ENCODE measurements at regions not wholly inside any gene's neighbourhood (a gene's known extent, or its start where the extent isn't known, plus 50 kb on each side); places are given as distances from the start of the nearest gene placed in this dataset.

- no peak overlapping the region for H3K4me3 ChIP-seq (ENCODE audit: low read length)
- H3K9me3 ChIP-seq (ENCODE audit: control insufficient read depth, low read length) = no peaks in the 10 kb centered on the region
- H3K27me3 ChIP-seq (replicated peaks; ENCODE audit: control insufficient read depth, insufficient read depth, low read length) = no peaks in the 10 kb centered on the region
- H3K36me3 ChIP-seq (ENCODE audit: control insufficient read depth, insufficient read depth, low read length, severe bottlenecking) = no peaks in the 10 kb centered on the region
- no peak for DNase-seq (ENCODE audit: low read depth)
- H3K9ac ChIP-seq (ENCODE audit: low read length) = no peak overlapping the region
- no peaks in the 10 kb centered on the region for H3K4me1 ChIP-seq (ENCODE audit: control insufficient read depth, insufficient read depth, low read length)
These were observed 468.3 kb upstream of the RGPD4 start for GRCh38 chr2:107358362-107358761.

- no peaks in the 10 kb centered on the region for H3K36me3 ChIP-seq (ENCODE audit: control insufficient read depth, insufficient read depth, low read length, severe bottlenecking)
- H3K4me1 ChIP-seq (ENCODE audit: control insufficient read depth, insufficient read depth, low read length) = no peaks in the 10 kb centered on the region
- no peaks in the 10 kb centered on the region for H3K27me3 ChIP-seq (replicated peaks; ENCODE audit: control insufficient read depth, insufficient read depth, low read length)
- H3K9ac ChIP-seq (ENCODE audit: low read length) = no peak overlapping the region
- DNase-seq (ENCODE audit: low read depth) = no peak
- no peaks in the 10 kb centered on the region for H3K9me3 ChIP-seq (ENCODE audit: control insufficient read depth, low read length)
- no peak overlapping the region for H3K4me3 ChIP-seq (ENCODE audit: low read length)
These were observed 467.7 kb upstream of the RGPD4 start for GRCh38 chr2:107359021-107359420.

- Histone ChIP-seq H3K9me3 (ENCODE audit: control insufficient read depth, low read length) (no peaks in the 10 kb centered on the region), H3K27me3 (replicated peaks; ENCODE audit: control insufficient read depth, insufficient read depth, low read length) (no peaks in the 10 kb centered on the region), H3K9ac (ENCODE audit: low read length) (no peak overlapping the region), H3K4me3 (ENCODE audit: low read length) (no peak overlapping the region), H3K4me1 (ENCODE audit: control insufficient read depth, insufficient read depth, low read length) (no peaks in the 10 kb centered on the region), H3K36me3 (ENCODE audit: control insufficient read depth, insufficient read depth, low read length, severe bottlenecking) (no peaks in the 10 kb centered on the region)
- no peak for DNase-seq (ENCODE audit: low read depth)
These were observed 464.8 kb upstream of the RGPD4 start for GRCh38 chr2:107361751-107362381.

- H3K9ac ChIP-seq (ENCODE audit: low read length) = no peak overlapping the region
These were observed 463.7 kb upstream of the RGPD4 start for GRCh38 chr2:107362993-107363392.

GRCh38 chr2:107363806-107364205 is 462.9 kb upstream of the RGPD4 start:
- H3K9me3 ChIP-seq (ENCODE audit: control insufficient read depth, low read length) = no peaks in the 10 kb centered on the region
- H3K4me1 ChIP-seq (ENCODE audit: control insufficient read depth, insufficient read depth, low read length) = no peaks in the 10 kb centered on the region
- no peaks in the 10 kb centered on the region for H3K27me3 ChIP-seq (replicated peaks; ENCODE audit: control insufficient read depth, insufficient read depth, low read length)
- H3K4me3 ChIP-seq (ENCODE audit: low read length) = no peak overlapping the region
- no peaks in the 10 kb centered on the region for H3K36me3 ChIP-seq (ENCODE audit: control insufficient read depth, insufficient read depth, low read length, severe bottlenecking)
- DNase-seq (ENCODE audit: low read depth) = no peak
- H3K9ac ChIP-seq (ENCODE audit: low read length) = no peak overlapping the region

More at GRCh38 chr2:107362993-107363392, 463.7 kb upstream of the RGPD4 start:
- Histone ChIP-seq H3K9me3 (ENCODE audit: control insufficient read depth, low read length) (no peaks in the 10 kb centered on the region), H3K4me3 (ENCODE audit: low read length) (no peak overlapping the region), H3K4me1 (ENCODE audit: control insufficient read depth, insufficient read depth, low read length) (no peaks in the 10 kb centered on the region), H3K27me3 (replicated peaks; ENCODE audit: control insufficient read depth, insufficient read depth, low read length) (no peaks in the 10 kb centered on the region), H3K36me3 (ENCODE audit: control insufficient read depth, insufficient read depth, low read length, severe bottlenecking) (no peaks in the 10 kb centered on the region)
- peak; percentile 1 for DNase-seq (ENCODE audit: low read depth)

- Histone ChIP-seq H3K27me3 (replicated peaks; ENCODE audit: control insufficient read depth, insufficient read depth, low read length) (no peaks in the 10 kb centered on the region), H3K9me3 (ENCODE audit: control insufficient read depth, low read length) (no peaks in the 10 kb centered on the region), H3K36me3 (ENCODE audit: control insufficient read depth, insufficient read depth, low read length, severe bottlenecking) (no peaks in the 10 kb centered on the region), H3K4me1 (ENCODE audit: control insufficient read depth, insufficient read depth, low read length) (no peaks in the 10 kb centered on the region), H3K9ac (ENCODE audit: low read length) (no peak overlapping the region), H3K4me3 (ENCODE audit: low read length) (no peak overlapping the region)
- no peak for DNase-seq (ENCODE audit: low read depth)
These were observed 462.2 kb upstream of the RGPD4 start for GRCh38 chr2:107364361-107364950.

GRCh38 chr2:107374249-107374648 is 452.4 kb upstream of the RGPD4 start:
- Histone ChIP-seq H3K36me3 (ENCODE audit: control insufficient read depth, insufficient read depth, low read length, severe bottlenecking) (no peaks in the 10 kb centered on the region), H3K9me3 (ENCODE audit: control insufficient read depth, low read length) (peaks cover 12% of the 10 kb centered on the region), H3K9ac (ENCODE audit: low read length) (no peak overlapping the region), H3K4me3 (ENCODE audit: low read length) (no peak overlapping the region), H3K27me3 (replicated peaks; ENCODE audit: control insufficient read depth, insufficient read depth, low read length) (no peaks in the 10 kb centered on the region), H3K4me1 (ENCODE audit: control insufficient read depth, insufficient read depth, low read length) (peaks cover 6% of the 10 kb centered on the region)
- no peak for DNase-seq (ENCODE audit: low read depth)

GRCh38 chr2:107376909-107377308 is 449.8 kb upstream of the RGPD4 start:
- Histone ChIP-seq H3K4me3 (ENCODE audit: low read length) (no peak overlapping the region), H3K9me3 (ENCODE audit: control insufficient read depth, low read length) (no peaks in the 10 kb centered on the region), H3K36me3 (ENCODE audit: control insufficient read depth, insufficient read depth, low read length, severe bottlenecking) (no peaks in the 10 kb centered on the region), H3K4me1 (ENCODE audit: control insufficient read depth, insufficient read depth, low read length) (peaks cover 6% of the 10 kb centered on the region), H3K27me3 (replicated peaks; ENCODE audit: control insufficient read depth, insufficient read depth, low read length) (no peaks in the 10 kb centered on the region), H3K9ac (ENCODE audit: low read length) (no peak overlapping the region)
- no peak for DNase-seq (ENCODE audit: low read depth)

GRCh38 chr2:107380912-107381311 is 445.8 kb upstream of the RGPD4 start:
- no peak for DNase-seq (ENCODE audit: low read depth)
- H3K27me3 ChIP-seq (replicated peaks; ENCODE audit: control insufficient read depth, insufficient read depth, low read length) = no peaks in the 10 kb centered on the region
- H3K4me3 ChIP-seq (ENCODE audit: low read length) = no peak overlapping the region
- no peaks in the 10 kb centered on the region for H3K4me1 ChIP-seq (ENCODE audit: control insufficient read depth, insufficient read depth, low read length)
- no peaks in the 10 kb centered on the region for H3K9me3 ChIP-seq (ENCODE audit: control insufficient read depth, low read length)
- no peaks in the 10 kb centered on the region for H3K36me3 ChIP-seq (ENCODE audit: control insufficient read depth, insufficient read depth, low read length, severe bottlenecking)
- no peak overlapping the region for H3K9ac ChIP-seq (ENCODE audit: low read length)

GRCh38 chr2:107383691-107384090 is 443.0 kb upstream of the RGPD4 start:
- Histone ChIP-seq H3K9me3 (ENCODE audit: control insufficient read depth, low read length) (no peaks in the 10 kb centered on the region), H3K9ac (ENCODE audit: low read length) (no peak overlapping the region), H3K4me3 (ENCODE audit: low read length) (no peak overlapping the region), H3K36me3 (ENCODE audit: control insufficient read depth, insufficient read depth, low read length, severe bottlenecking) (no peaks in the 10 kb centered on the region), H3K4me1 (ENCODE audit: control insufficient read depth, insufficient read depth, low read length) (no peaks in the 10 kb centered on the region), H3K27me3 (replicated peaks; ENCODE audit: control insufficient read depth, insufficient read depth, low read length) (no peaks in the 10 kb centered on the region)
- DNase-seq (ENCODE audit: low read depth) = peak; percentile 13

GRCh38 chr2:107384422-107384821 is 442.3 kb upstream of the RGPD4 start:
- Histone ChIP-seq H3K9me3 (ENCODE audit: control insufficient read depth, low read length) (no peaks in the 10 kb centered on the region), H3K27me3 (replicated peaks; ENCODE audit: control insufficient read depth, insufficient read depth, low read length) (no peaks in the 10 kb centered on the region), H3K4me3 (ENCODE audit: low read length) (no peak overlapping the region), H3K4me1 (ENCODE audit: control insufficient read depth, insufficient read depth, low read length) (no peaks in the 10 kb centered on the region), H3K9ac (ENCODE audit: low read length) (no peak overlapping the region), H3K36me3 (ENCODE audit: control insufficient read depth, insufficient read depth, low read length, severe bottlenecking) (no peaks in the 10 kb centered on the region)
- no peak for DNase-seq (ENCODE audit: low read depth)

GRCh38 chr2:107385921-107386320 is 440.8 kb upstream of the RGPD4 start:
- Histone ChIP-seq H3K4me1 (ENCODE audit: control insufficient read depth, insufficient read depth, low read length) (no peaks in the 10 kb centered on the region), H3K9me3 (ENCODE audit: control insufficient read depth, low read length) (no peaks in the 10 kb centered on the region), H3K27me3 (replicated peaks; ENCODE audit: control insufficient read depth, insufficient read depth, low read length) (no peaks in the 10 kb centered on the region), H3K9ac (ENCODE audit: low read length) (no peak overlapping the region), H3K4me3 (ENCODE audit: low read length) (no peak overlapping the region), H3K36me3 (ENCODE audit: control insufficient read depth, insufficient read depth, low read length, severe bottlenecking) (no peaks in the 10 kb centered on the region)
- no peak for DNase-seq (ENCODE audit: low read depth)
